ENCODE measurements at regions not wholly inside any gene's neighbourhood (a gene's known extent, or its start where the extent isn't known, plus 50 kb on each side); places are given as distances from the start of the nearest gene placed in this dataset.

DNA sequence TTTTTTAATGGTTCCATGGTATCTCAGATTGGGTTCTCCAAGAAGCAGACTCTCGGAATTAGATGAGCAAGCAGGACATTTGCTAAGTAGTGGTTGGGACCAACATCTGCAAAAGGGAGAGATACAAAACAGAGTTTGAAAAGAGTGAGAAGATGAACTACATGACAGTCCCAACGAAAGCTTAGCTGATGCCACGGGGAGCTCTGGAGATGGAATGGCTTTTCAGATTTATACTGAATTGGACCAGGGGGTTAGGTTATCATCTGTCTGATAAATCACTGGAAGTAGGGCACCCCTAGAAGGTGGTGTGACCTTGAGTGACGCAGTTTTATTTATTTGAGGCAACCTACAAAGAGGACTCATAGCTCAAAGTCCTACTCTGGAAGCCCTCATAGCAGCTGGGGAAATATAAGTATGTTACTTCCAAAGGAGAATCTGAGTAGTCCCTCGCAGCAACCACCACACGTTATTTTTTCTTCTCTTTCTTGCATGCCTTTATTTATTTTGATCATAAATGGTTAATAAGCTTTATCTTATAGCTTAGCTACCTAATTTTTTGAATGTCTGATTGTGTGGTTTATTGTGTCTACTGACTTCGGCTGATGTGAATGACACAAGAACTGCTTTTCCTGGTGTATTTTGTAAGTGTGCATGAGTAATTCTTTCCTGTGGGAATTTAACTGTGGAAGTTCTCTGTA lies 815.4 kb downstream of the SQOR start:
- DNase-seq: no peak

DNA sequence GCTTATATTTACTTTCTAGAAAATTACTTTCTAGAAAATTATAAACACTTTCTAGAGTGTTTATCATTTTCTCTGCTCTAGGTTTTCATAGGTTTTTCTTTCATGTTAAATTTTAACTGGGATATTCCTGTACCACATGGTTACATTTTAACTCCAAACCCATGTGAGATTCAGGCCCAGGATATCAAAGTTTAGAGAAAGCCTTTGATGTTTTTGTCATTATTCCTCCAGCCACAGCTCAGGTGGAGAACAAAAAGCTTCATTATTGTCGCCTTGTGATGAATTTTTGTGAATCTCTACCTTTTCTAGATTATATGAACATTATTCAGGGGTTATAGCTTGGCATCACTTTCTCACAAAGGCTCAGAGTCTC lies 816.0 kb downstream of the SQOR start:
- DNase-seq: no peak

DNA sequence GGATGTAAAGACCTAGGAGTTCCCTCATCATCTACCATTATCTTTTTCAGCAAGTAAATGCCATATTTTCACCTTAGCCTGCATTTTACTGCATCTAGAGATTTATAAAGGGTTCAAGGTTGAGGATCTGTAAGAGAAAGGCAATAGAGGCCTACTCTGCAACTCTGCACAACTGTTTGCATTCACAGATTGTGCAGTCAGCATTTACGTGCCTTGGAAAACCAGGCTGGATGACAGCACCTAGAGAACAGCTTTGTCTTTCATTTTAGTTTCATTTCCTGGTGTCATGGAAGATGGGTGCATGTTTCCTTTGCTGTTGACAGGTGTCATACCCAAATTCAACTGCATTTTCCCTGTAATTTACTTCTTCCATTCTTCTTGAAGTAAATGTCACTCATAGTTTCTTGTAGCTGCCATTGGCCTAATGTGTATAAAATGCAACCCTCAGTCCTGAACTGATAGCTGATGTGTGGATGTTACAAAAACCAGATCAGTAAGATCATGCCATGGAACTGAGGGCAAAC lies 817.5 kb downstream of the SQOR start:
- DNase-seq: no peak

DNA sequence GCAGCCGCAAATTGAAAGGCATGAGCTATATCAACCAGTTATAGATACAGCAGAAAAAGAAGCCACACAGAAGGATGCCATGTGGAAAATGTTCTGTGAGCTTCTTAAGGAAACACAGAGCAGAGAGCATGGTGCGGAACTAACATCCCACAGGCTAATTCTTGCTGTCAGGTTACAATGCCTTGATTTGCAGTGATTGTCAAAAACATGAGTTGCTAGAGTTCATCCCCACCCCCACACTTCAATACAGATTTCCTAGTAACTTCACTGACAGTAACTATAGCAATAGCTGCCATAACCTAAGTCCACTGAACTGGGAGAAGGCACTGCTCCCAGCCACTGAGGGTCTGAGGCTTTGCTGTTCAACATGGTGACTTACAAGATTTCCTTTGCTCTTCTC lies 821.6 kb downstream of the SQOR start:
- DNase-seq: no peak

DNA sequence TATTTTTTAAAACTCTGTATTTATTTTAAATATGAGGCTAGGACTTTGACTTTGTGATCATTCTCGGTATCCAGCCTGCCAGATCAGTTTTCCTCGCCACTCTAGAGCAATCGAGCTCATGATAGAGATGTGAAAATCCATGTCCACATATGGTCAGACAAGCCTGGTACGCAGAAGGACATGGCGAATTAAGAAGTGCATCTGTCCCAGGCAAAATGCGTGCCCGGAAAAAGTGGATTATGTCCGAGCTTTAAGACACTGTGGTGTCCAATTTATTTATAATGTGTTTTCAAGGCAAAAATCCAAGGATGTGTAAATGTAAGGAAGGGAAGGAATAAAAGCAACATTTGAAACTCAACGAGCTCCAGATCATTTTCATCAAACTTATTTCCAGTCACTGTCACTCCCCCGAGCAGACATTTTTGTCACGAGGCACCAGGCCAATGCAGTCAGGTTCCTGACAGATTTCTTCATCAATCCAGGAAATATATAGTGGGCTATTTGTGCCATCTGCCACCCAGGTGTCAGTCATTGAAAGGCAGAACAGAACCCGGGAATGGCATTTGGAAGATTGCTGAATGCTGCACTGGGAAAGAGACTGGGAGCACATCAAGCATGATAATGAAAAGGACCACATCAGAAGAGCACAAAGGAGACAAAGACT lies 825.7 kb downstream of the SQOR start:
- DNase-seq: no peak

DNA sequence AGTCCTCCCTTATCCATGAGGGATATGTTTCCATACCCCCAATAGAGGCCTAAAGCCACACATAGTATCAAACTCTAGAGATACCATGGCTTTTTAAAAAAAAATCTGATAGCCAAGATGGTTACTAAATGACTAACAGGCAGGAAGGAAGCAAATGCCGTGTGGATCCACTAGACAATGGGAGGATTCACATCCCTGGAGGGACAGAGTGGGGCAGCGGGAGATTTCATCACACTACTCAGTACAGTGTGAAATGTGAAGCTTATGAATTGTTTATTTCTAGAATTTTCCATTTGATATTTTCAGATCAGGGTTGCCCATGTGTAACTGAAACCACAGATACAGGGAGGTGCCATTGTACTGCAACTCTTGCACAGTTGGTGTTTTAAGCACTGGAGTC lies 826.6 kb downstream of the SQOR start:
- DNase-seq: no peak

DNA sequence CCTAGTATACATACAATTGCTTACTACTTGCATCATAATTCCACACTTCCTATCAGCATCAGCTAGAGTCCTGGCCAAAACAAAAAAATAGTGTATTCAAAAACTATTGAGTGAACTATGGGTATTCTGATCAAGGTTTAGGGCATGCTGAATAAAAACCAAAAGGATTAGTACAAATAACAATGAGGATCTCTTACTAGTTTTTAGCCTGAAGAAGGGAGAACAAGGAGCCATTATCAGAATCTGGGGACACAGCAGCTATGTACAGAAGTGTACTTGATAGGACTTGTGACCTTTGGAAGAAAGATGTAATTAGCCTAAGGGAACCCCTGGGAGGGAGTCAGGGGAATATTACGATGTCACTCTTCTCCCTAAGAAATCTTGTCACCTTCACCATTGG lies 832.2 kb downstream of the SQOR start:
- DNase-seq: no peak

DNA sequence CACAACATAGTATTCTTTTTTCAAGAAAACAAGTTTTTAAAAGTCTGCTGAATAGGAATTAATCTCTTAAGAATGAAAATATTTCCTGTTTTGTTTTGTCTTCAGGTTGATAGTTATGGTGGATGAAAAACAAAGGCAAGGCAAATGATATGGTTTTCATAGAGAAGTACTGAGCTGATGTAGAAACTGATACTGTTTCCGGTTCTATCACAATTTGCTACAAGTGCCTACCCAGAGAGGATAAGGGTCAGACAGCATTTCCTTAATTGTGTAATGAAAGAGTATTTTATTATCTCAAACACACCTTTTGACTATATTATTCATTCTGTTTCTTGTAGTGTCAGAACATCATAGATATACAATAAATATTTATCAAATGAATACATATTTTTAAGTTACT lies 836.3 kb downstream of the SQOR start:
- no peak for DNase-seq

DNA sequence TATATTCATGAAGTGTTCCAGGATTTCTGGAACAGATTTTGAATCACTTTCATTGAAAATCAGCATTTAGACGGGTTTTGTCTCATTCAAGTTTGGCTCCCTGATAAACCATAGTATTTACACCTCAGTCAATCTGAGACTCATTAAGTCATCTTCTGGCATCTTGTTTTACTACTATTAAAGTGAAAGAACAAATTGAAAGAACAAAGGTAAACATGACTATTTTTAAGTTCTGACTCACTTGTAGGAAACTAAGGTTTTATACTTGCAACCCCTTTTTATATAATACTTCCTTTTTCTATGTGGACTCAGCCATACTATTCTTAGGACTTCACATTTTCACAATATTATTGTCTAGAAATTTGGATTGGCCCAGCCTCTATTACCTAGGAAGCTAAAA lies 854.4 kb downstream of the SQOR start:
- no peak for DNase-seq

DNA sequence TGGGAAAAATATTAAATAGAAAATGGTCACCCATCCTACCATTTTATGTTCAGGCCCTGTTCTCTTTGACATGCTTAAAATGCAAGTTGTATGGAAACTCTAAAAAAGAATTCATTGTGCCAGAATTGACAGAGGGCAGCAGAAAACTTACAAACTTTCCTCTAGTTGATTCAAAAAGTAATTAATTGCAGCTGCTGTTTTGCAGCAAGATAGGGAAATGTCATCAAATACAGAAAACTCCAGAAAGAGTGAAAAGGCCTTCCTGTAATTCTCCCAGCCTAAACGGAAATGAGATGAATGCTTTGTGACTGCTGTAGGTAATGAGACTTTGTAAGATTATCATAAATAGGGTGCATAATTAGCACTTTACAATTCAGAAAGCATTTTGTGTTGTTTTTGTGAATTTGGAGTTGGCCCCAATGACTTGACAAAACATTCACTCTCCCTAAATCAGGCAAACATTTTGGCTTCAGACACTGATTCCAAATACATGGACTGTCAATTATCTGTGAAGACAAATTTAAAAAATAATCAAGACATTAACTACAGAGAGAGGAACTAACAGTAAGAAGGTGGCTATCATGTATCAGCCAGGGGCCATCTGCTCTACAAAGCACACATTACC lies 861.8 kb downstream of the SQOR start:
- DNase-seq: no peak

DNA sequence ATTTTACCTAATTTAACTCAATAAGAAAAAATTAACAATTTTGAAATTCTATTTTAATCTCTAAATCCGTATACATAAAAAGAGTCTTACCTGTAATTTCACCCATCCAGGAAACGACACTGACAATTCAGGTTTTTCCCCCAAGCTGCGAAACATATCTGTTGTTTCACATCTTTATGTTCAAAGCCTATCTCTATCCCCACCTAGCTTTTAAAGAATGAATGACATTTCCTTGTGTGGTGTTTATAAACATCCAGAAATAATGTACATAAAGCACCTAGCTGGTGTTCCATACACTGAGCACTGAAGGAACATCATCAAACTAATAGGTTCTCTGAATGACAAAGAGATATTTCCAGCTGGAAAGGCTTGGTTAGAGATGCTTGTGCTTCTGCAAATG lies 867.8 kb downstream of the SQOR start:
- no peak for DNase-seq

DNA sequence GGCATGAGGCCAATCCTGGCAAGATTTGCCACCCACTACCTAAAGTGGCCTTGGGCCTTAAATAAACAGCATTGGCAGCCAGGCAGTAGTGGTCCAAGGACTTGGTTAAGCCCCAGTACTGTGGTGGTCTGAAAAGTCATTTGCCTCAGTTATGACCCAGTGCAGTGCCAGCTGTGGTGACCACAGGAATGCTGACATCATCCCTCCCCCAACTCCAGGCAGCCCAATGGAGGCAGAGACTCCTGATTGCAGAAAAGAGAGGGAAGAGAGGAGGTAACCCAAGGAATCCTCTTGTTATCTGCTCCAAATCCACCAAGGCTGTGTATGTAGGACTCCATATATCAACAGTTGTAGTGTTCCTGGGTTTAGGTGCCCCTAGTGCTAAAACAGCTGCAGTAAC lies 883.6 kb downstream of the SQOR start:
- DNase-seq: no peak

DNA sequence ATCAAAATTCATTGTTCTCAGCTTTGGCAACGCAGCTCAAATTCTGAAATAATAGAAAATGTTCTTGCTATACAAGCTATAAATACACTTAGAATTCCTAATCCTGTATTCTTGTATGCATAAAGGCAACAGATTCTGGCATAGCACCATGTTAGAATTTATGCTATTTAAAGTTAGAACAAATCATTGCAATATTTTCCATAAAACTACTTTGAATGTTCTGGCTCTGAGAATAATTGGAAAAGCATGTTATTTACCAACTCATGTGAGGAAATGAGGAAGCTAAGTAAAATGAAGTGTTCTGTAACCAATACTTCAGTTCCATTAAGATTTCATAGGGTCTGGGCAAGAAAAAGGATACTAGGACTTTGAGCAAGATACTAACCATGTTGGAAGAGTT lies 888.9 kb downstream of the SQOR start:
- DNase-seq: no peak

DNA sequence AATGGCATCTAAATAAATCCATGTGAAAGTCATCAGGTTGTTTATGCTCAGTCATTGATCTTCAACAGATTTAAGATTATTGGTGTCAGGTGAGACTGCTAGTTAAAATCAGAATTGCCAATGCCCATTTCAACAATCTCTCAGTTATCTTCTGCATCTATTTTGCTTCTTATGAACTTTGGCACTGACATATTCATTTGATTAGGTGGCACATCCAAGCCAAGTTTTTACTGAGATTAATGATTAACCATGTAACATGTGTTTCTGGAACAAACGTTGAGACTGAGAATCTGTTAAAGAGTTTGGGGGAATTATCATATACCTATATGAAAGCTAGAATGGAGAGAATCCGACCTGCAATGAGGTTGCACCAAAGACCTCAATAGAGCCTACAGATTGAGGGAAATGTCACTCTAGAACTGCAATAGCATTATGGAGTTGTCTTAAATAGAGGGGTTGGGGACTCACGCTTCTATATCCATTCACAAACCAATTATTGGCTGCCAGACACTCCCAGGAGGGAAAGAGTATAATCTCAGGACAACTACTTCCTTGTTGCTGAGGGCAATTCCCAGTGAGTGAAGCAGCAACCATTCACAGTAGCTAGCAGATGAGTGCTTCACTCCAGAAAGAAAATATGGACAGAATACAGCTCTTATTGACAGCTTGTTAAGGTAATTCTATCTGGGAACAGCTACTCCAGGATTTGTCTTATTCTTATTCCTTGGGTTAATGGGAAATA lies 891.3 kb downstream of the SQOR start:
- DNase-seq: no peak

DNA sequence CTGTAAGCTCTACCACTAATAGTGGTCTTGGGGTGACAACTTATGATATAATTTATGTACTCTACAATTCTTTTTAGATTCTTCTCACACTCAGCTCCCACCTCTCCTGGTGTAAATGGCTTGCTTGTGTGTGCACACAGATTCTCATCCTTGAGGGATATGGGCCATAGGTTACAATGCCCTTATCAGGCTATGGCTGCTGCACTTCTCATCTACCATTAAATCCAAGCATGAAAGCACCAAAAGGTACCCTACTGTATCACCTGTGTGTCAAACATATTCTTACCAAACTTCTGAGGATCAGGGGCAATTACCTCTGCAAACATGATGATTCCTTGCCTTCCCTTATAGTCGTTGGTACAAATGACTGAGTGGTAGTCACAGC lies 891.9 kb downstream of the SQOR start:
- DNase-seq: no peak

DNA sequence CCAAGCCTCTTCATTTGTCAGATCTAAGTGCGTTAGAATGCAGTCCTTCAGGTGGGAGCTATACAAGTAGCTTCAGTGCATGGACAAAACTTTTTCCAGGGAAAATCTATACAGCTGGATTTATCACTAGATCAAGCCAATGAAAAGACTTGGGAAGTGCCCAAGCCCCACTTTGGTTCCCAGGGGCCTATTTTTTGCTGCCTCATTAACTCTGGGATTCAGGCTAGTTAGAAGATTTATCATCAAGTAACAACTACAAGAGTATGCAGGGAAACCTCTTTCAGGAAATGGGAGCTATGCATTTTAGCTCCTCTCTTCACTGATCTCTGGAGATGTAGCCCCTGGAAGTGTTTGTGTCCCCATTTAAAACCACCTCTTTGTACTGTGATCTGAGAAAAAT lies 908.8 kb downstream of the SQOR start:
- no peak for DNase-seq

DNA sequence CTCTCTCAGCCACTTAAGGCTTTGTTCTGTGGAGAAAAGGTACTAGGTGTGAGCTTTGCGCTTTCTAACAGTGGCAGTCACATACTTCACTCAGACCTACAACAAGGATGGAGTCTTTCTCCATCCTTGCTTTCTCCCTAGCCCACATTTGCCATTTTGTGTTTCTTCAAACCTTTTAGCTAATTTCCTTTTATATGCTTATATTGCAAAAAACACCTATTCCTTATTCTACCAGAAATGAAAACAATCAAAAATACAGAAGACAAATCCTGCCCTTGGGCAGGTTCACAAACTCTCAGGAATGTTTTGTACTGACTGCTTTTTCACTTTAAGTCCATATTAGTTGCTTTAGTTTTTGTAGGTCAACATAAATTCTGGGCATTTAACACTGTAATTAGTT lies 914.2 kb downstream of the SQOR start:
- DNase-seq: no peak

DNA sequence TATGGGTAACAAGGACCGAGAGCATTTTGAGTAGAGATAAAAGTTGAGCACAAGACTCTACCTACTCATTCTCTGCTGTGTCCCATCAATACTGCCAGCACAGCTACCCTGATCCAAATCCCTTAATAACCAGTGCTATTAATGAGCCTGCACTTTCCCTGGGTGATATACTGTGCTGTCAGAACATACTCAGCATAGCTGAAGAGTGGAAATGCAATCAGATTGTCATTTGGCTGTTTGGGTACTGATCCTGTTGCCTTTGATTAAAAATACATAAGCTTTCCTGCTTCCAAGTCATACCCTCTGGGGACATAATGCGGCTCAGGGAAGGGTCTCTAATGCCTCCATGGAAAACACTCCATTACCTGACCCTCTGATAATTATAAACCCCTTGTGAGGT lies 917.5 kb downstream of the SQOR start:
- no peak for DNase-seq

DNA sequence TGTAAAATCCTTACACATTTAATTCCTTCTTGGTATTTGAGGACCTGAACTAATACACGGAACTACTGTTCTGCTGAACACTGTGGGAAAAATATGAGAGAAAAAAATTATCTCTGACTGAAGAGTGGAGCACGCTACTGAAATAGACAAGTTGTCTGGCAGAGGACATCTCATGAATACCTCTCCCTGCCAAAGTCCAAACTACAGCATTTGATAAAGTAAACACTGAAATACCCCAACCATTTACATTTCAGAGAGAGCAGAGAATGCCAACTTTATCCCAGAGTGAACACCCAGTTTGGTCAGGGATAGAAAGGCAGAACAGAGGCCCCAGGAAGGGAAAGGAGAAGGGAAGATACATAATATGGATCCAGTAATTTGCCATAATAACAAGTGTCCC lies 920.7 kb downstream of the SQOR start:
- DNase-seq: no peak

DNA sequence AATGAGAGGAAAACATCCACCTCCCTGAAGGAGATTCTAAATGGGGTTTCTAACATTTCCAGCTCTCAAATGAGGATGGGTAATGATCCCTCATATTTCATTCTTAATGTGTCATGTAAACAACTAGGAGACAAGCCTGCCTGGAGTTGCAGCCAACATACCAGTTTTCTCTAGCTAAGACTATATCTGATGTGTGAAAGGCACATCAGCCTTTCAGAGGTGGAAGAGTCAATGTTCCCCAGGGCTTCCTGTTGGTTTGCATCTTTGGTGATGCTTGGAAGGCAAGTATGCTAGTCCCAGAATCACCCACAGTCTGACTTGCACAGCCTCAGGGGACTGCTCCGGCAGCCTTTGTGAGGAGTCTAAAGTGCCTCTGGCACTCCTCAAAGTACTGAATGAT lies 921.2 kb downstream of the SQOR start:
- no peak for DNase-seq

DNA sequence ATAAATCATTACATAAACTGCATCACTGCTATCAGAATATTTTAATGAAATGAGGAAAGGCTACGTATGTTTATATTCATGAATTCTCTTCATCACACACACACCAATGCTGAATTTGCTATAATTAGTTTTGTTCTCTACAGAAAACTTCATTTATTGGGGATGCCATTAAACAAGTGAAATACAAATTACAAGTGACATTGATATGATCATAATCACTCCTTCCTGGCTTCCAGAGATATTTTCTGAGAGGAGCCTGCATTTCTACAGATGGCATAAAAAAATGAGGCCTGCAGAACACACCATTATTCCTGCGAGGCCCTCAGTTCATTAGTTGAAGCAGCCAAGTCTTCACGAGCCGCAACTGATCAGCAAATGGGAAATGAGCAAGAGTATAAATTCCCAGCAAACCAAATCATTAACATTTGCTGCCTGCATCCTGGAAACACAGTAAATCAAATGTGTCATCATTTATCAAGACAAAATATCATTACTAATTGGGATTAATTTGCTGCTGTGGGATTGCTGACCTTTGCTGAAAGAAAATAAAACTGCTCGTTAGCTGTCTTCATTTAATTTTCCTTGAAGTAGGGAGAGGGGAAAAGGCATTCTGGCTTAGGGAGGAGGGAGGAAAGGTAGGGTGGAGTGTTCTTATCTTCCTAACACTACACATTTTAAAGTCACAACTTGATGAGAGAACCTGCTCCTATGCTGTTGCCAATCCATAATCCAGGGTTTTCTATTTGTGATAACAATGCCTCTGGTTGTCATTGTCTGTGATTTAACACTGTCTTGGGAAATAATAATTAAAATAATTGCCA lies 921.9 kb downstream of the SQOR start:
- DNase-seq: no peak

DNA sequence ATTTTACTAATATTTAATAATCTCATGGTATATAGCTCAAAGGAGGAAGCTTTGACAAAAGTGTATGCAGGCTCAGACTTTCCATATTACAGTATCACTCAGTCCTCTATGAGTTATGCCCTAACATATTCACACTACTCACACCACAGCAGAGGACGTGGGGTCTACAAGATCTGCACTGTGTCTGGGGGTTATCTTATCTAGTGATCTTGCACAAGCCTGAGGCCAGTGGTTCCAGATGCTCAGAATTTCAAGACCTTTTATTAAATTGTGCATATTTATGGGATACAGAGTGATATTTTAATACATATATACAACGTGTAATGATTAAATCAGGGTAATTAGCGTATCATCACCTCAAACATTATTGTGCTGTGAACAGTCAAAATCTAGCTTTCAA lies 933.1 kb downstream of the SQOR start:
- no peak for DNase-seq

DNA sequence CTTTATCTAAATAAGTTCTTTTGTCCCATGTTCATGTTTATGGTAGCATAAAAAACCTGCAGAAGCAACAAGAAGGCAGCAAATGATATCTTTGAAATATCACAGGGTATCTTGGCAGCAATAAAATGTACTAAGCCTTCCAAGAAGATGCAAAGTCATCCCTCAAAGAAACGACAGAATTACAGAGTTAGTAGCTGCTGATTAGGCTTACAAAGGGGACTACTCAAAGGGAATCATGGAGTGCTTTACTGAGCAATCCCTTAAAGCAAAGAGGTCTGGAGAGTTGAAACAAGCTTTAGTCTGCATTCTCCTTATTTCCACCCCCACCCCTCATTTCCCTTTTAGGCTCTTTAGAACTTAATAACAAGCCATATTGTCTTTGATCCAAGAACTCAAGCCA lies 935.0 kb downstream of the SQOR start:
- no peak for DNase-seq

All from MV-4-11 (cell line).